HL-60 (cell line): ENCODE measurements at regions not wholly inside any gene's neighbourhood (a gene's known extent, or its start where the extent isn't known, plus 50 kb on each side); places are given as distances from the start of the nearest gene placed in this dataset.

Experiments used
- DNase-seq, 2 experiments: peaks; one replicate each; pipeline ENCODE4 v3.0.0-alpha.2; 2010 to 2020; ENCODE audit warnings: low read depth in 1 of 2, low spot score in 1 of 2
- H3K27ac ChIP-seq: fragments of 250-450 bp; sonication (Bioruptor Pico); replicated peaks from 2 replicates; pipeline ENCODE4 v1.5.1; 2020; ENCODE audit warnings: mild to moderate bottlenecking, moderate library complexity
- H3K27me3 ChIP-seq: fragments of 250-450 bp; sonication (Bioruptor Pico); 2 replicates; pipeline ENCODE4 v1.5.1; 2021; ENCODE audit warnings: mild to moderate bottlenecking, moderate library complexity; ENCODE audit not compliant: insufficient read depth, poor library complexity, severe bottlenecking
- H3K4me3 ChIP-seq: replicated peaks from 2 replicates; pipeline ENCODE4 v1.5.1; 2011; ENCODE audit warnings: mild to moderate bottlenecking, control low read depth, low read length; ENCODE audit not compliant: insufficient read depth
- CTCF ChIP-seq: IDR thresholded peaks from one replicate; pipeline ENCODE4 v1.5.1; 2011; ENCODE audit warnings: low read length, control low read depth, inconsistent platforms; ENCODE audit not compliant: insufficient read depth
- GABPA ChIP-seq: IDR thresholded peaks from 2 replicates; pipeline ENCODE4 v1.6.1; 2012; ENCODE audit warnings: low read depth
- POLR2AphosphoS5 ChIP-seq: IDR thresholded peaks from 2 replicates; pipeline ENCODE4 v1.6.1; 2012; ENCODE audit warnings: low read depth
- REST ChIP-seq: IDR thresholded peaks from 2 replicates; pipeline ENCODE4 v1.6.1; 2012; ENCODE audit warnings: low read depth; ENCODE audit not compliant: insufficient replicate concordance
- SPI1 ChIP-seq: IDR thresholded peaks from 2 replicates; pipeline ENCODE4 v1.6.1; 2012; ENCODE audit warnings: low read depth, mild to moderate bottlenecking, borderline replicate concordance

GRCh38 chr12:19778172-19778571, 338.9 kb downstream of the AEBP2 start:
- DNase-seq, result no peak
- H3K4me3 ChIP-seq, result no peak overlapping the region
- TF ChIP-seq GABPA, result no peak
- TF ChIP-seq SPI1, result no peak
- TF ChIP-seq CTCF, result no peak
- TF ChIP-seq REST, result no peak
- TF ChIP-seq POLR2AphosphoS5, result no peak
- H3K27ac ChIP-seq, result no peak overlapping the region
- no peaks in the 10 kb centered on the region for H3K27me3 ChIP-seq

- TF ChIP-seq REST (no peak), SPI1 (no peak), CTCF (no peak), GABPA (no peak), POLR2AphosphoS5 (no peak)
- H3K4me3 ChIP-seq, result no peak overlapping the region
- H3K27me3 ChIP-seq, result no peaks in the 10 kb centered on the region
- DNase-seq, result no peak
- H3K27ac ChIP-seq, result no peak overlapping the region
Measured at GRCh38 chr12:19778797-19779196, 339.5 kb downstream of the AEBP2 start.

- Histone ChIP-seq H3K27me3 (no peaks in the 10 kb centered on the region), H3K27ac (no peak overlapping the region), H3K4me3 (no peak overlapping the region)
- DNase-seq, result no peak
- TF ChIP-seq CTCF, result no peak
- TF ChIP-seq SPI1, result no peak
- TF ChIP-seq REST, result no peak
- no peak for TF ChIP-seq GABPA
- no peak for TF ChIP-seq POLR2AphosphoS5
Measured at GRCh38 chr12:19779395-19780056, 340.2 kb downstream of the AEBP2 start.
